ENCODE measurements at regions not wholly inside any gene's neighbourhood (a gene's known extent, or its start where the extent isn't known, plus 50 kb on each side); places are given as distances from the start of the nearest gene placed in this dataset.

DNA sequence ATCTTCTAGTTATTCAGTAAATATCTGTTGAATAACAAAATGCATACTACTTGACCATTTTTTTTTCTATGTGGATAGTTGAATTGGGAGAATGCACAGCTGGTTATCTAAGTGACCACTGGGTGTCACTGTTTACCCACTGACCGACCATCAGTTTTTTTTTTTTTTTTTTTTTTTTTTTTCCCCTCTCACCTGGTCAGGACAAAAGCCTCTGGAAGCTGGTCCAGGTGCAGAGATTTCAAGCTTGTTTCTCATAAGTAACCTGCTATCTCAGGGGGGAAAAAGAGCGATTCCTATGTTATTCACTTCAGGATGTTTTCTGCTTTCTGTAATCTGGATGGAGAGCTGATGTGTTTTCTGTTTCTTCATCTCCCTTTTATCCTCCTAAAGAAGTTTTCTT, 256.0 kb downstream of the DCDC2C start:
- TF ChIP-seq, protein P1, sequence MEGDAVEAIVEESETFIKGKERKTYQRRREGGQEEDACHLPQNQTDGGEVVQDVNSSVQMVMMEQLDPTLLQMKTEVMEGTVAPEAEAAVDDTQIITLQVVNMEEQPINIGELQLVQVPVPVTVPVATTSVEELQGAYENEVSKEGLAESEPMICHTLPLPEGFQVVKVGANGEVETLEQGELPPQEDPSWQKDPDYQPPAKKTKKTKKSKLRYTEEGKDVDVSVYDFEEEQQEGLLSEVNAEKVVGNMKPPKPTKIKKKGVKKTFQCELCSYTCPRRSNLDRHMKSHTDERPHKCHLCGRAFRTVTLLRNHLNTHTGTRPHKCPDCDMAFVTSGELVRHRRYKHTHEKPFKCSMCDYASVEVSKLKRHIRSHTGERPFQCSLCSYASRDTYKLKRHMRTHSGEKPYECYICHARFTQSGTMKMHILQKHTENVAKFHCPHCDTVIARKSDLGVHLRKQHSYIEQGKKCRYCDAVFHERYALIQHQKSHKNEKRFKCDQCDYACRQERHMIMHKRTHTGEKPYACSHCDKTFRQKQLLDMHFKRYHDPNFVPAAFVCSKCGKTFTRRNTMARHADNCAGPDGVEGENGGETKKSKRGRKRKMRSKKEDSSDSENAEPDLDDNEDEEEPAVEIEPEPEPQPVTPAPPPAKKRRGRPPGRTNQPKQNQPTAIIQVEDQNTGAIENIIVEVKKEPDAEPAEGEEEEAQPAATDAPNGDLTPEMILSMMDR (conservative IDR thresholded peaks at IDR 0.05; ENCODE audit: low read length): peak; percentile 84
- no peak for TF ChIP-seq EZH2phosphoT487 (IDR thresholded peaks at IDR 0.05; ENCODE audit: borderline replicate concordance)
